A549 (cell line): ENCODE measurements at regions not wholly inside any gene's neighbourhood (a gene's known extent, or its start where the extent isn't known, plus 50 kb on each side); places are given as distances from the start of the nearest gene placed in this dataset.

Experiments used
- ATAC-seq, 2 experiments: fragments of 200-7000 bp in 1 of 2; fragments of >200 bp in 1 of 2; cut with Nextera tagmentation in 1 of 2; cut with Tn5 transposase in 1 of 2; 3 replicates each; pipeline versions ENCODE4 v1.8.0 to v1.9.1; 2018 to 2020; ENCODE audit warnings: mild to moderate bottlenecking in 1 of 2, moderate library complexity in 1 of 2
- CTCF ChIA-PET: fragments of 300-600 bp; sonication (Branson Sonifier 250); formaldehyde crosslinking; extraction: SDS; loops from one replicate; lab custom pipeline; 2021; ENCODE audit warnings: antibody characterized with exemption, inconsistent platforms; lab: Yijun Ruan, JAX
- POLR2A ChIA-PET: fragments of 350-600 bp; formaldehyde crosslinking; extraction: SDS; loops from one replicate; lab custom pipeline; 2021; ENCODE audit warnings: antibody characterized with exemption, inconsistent platforms; lab: Yijun Ruan, JAX
- DNase-seq, 2 experiments: peaks; one replicate each; pipeline versions ENCODE4 v3.0.0 to v3.0.0-alpha.2; 2011 to 2016; ENCODE audit warnings: low read depth in 1 of 2, low spot score in 1 of 2
- FAIRE-seq: peaks from 2 replicates; lab custom pipeline; 2011; peaks lifted over from hg19 to GRCh38; lab: Jason Lieb, UNC
- H3K27ac ChIP-seq, 2 experiments: fragments of >200 bp; sonication (Bioruptor Twin); formaldehyde crosslinking; 3 replicates each; pipeline ENCODE4 v1.5.1; 2016 to 2017
- H3K4me1 ChIP-seq: fragments of >200 bp; sonication (Bioruptor Twin); formaldehyde crosslinking; 3 replicates; pipeline ENCODE4 v1.6.1; 2016
- H3K4me2 ChIP-seq: fragments of >200 bp; sonication (Bioruptor Twin); formaldehyde crosslinking; 3 replicates; pipeline ENCODE4 v1.6.1; 2016
- H3K4me3 ChIP-seq: fragments of >200 bp; sonication (Bioruptor Twin); formaldehyde crosslinking; 3 replicates; pipeline ENCODE4 v1.5.1; 2016
- H3K9me3 ChIP-seq: fragments of >200 bp; sonication (Bioruptor Twin); formaldehyde crosslinking; 3 replicates; pipeline ENCODE4 v1.6.1; 2016
- CBX2 ChIP-seq: fragments of 200-600 bp; sonication (generic); IDR thresholded peaks from 2 replicates; pipeline ENCODE4 v1.6.1; 2016; ENCODE audit warnings: low read depth, mild to moderate bottlenecking, borderline replicate concordance
- CBX8 ChIP-seq: fragments of 200-600 bp; sonication (generic); IDR thresholded peaks from 2 replicates; pipeline ENCODE4 v1.6.1; 2016
- CHD4 ChIP-seq: fragments of 200-600 bp; sonication (generic); IDR thresholded peaks from 2 replicates; pipeline ENCODE4 v1.6.1; 2016; ENCODE audit warnings: antibody characterized with exemption, mild to moderate bottlenecking, borderline replicate concordance
- ESRRA ChIP-seq: fragments of 150-350 bp; IDR thresholded peaks from 2 replicates; pipeline ENCODE4 v1.6.1; 2014; ENCODE audit warnings: mild to moderate bottlenecking, low read length, borderline replicate concordance
- FOSB ChIP-seq: fragments of 250-450 bp; sonication (Bioruptor Pico); IDR thresholded peaks from 2 replicates; pipeline ENCODE4 v1.5.0; 2020; ENCODE audit warnings: mild to moderate bottlenecking, moderate library complexity
- FOSL2 ChIP-seq, 2 experiments: fragments of 450-650 bp in 1 of 2; fragments of >200 bp in 1 of 2; sonication (Bioruptor Twin) in 1 of 2; formaldehyde crosslinking; IDR thresholded peaks; 2 replicates each; pipeline versions ENCODE4 v1.5.0 to v1.6.1; 2016 to 2020; ENCODE audit warnings: mild to moderate bottlenecking in 1 of 2, moderate library complexity in 1 of 2
- HEYL ChIP-seq: fragments of 250-450 bp; sonication (Bioruptor Pico); IDR thresholded peaks from 2 replicates; pipeline ENCODE4 v1.8.0; 2021; ENCODE audit warnings: mild to moderate bottlenecking, moderate library complexity
- JUNB ChIP-seq: fragments of >200 bp; sonication (Bioruptor Twin); formaldehyde crosslinking; IDR thresholded peaks from 2 replicates; pipeline ENCODE4 v1.6.1; 2016
- KDM5A ChIP-seq: fragments of 200-600 bp; sonication (generic); IDR thresholded peaks from 2 replicates; pipeline ENCODE4 v1.6.1; 2016; ENCODE audit warnings: antibody characterized with exemption, mild to moderate bottlenecking
- MAFK ChIP-seq: fragments of 450-650 bp; IDR thresholded peaks from 2 replicates; pipeline ENCODE4 v1.6.1; 2014; ENCODE audit not compliant: partially characterized antibody
- NPAS2 ChIP-seq: fragments of 250-450 bp; sonication (Bioruptor Pico); IDR thresholded peaks from 2 replicates; pipeline ENCODE4 v1.8.0; 2022; ENCODE audit warnings: mild to moderate bottlenecking, moderate library complexity, borderline replicate concordance
- NR3C1 ChIP-seq: fragments of >200 bp; sonication (Bioruptor Twin); formaldehyde crosslinking; IDR thresholded peaks from 3 replicates; pipeline ENCODE4 v1.6.1; 2017
- PHF8 ChIP-seq: fragments of 200-600 bp; sonication (generic); IDR thresholded peaks from 2 replicates; pipeline ENCODE4 v1.6.1; 2016; ENCODE audit warnings: low read depth, mild to moderate bottlenecking, antibody characterized with exemption, moderate library complexity, borderline replicate concordance
- POLR2AphosphoS2 ChIP-seq: conservative IDR thresholded peaks from 2 replicates; pipeline ENCODE4 v1.6.1; 2012; ENCODE audit warnings: low read length, improper control_type of control experiment, inconsistent platforms
- RARB ChIP-seq: fragments of 250-450 bp; sonication (Bioruptor Pico); IDR thresholded peaks from 2 replicates; pipeline ENCODE4 v1.8.0; 2021; ENCODE audit warnings: mild to moderate bottlenecking, moderate library complexity
- RFX5 ChIP-seq: fragments of 450-650 bp; IDR thresholded peaks from 2 replicates; pipeline ENCODE4 v1.7.1; 2014; ENCODE audit warnings: antibody characterized with exemption, mild to moderate bottlenecking, moderate library complexity
- RNF2 ChIP-seq: fragments of 200-600 bp; sonication (generic); IDR thresholded peaks from 2 replicates; pipeline ENCODE4 v1.6.1; 2016; ENCODE audit warnings: low read depth, mild to moderate bottlenecking, antibody characterized with exemption, moderate library complexity, borderline replicate concordance
- TP53 ChIP-seq: fragments of 250-450 bp; sonication (Bioruptor Pico); IDR thresholded peaks from 2 replicates; pipeline ENCODE4 v1.5.0; 2021; ENCODE audit warnings: mild to moderate bottlenecking, moderate library complexity
- WGBS: methylation state at CpG from one replicate; pipeline ENCODE4 v1.1.6; 2017; ENCODE audit errors: missing lambda C conversion rate; 5-methylcytosine and 5-hydroxymethylcytosine counted together
- TF ChIP-seq, protein P1 (sequence below): fragments of >200 bp; sonication (Bioruptor Twin); formaldehyde crosslinking; IDR thresholded peaks from 3 replicates; pipeline ENCODE4 v1.5.1; 2016
- TF ChIP-seq, protein P2 (sequence below): fragments of >200 bp; sonication (Bioruptor Twin); formaldehyde crosslinking; IDR thresholded peaks from 2 replicates; pipeline ENCODE4 v1.6.1; 2016
- TF ChIP-seq, protein P3 (sequence below): fragments of >200 bp; sonication (Bioruptor Twin); formaldehyde crosslinking; IDR thresholded peaks from 3 replicates; pipeline ENCODE4 v1.6.1; 2016

DNA sequence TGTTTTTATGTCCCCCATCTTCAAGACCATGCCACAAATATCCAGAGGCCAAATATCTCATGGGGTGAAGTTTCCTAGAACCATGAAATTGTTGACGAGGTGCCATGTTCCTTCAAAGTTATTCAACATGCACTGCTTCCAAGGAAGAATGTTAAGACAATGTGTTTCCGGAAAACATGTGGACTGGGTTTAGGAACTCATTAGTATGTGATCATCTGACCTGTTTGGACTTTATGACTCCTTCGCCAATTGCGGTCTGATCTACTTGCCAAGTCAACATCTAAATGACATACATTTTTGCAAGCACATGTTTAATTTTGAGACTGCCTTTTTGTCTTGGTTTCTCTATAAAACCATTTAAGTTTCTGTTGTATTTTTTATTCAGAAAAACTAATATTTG is 234.8 kb downstream of the MAF start:
- FAIRE-seq, result no peak

DNA sequence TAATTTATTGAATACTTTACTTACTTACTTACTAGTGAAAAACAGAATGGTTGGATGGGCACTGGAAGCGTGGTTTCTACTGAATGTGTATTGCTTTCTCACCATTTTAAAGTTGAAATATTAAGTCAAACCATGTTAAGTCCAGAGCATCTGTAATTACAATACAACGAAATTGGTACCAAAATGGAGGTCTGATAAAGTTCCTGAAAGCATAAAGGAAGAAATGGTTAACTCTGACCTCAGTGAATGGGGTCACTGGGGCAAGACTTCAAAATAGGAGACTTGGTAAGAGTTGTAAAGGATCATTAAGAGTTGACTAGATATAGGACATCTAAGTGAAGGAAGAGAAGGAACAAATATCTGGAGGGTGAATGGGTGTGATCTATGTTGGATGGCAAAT is 237.1 kb downstream of the MAF start:
- Histone ChIP-seq H3K9me3 (no peaks in the 10 kb centered on the region; the same call in 2 of the 3 replicates), H3K4me3 (no peak overlapping the region), H3K27ac (no peak overlapping the region), H3K4me1 (no peaks in the 10 kb centered on the region), H3K4me2 (no peak overlapping the region)
- ChIA-PET CTCF (interaction anchor here (0.6 kb wide), 1 partner anchor 154 kb away, joined by 4 read pairs; no protein-coding TSS in a partner anchor), POLR2A (no interaction called here)
- no peak for DNase-seq
- WGBS, result 0% methylated on average over 2 of the region's 2 CpGs
- no peak for FAIRE-seq
- no peak for ATAC-seq
- TF ChIP-seq CBX8, result peak; percentile 55; the same call in 1 of the 2 replicates
- TF ChIP-seq RNF2, result 0 out of 2 replicates have a peak, but pooled peaks have one; percentile 52
- TF ChIP-seq KDM5A, result no peak

More for the DNA sequence above, 234.8 kb downstream of the MAF start:
- H3K4me2 ChIP-seq, result no peak overlapping the region
- no peaks in the 10 kb centered on the region; the same call in 2 of the 3 replicates for H3K9me3 ChIP-seq
- H3K4me3 ChIP-seq, result no peak overlapping the region
- ChIA-PET CTCF (no interaction called here), POLR2A (no interaction called here)
- H3K27ac ChIP-seq, result no peak overlapping the region
- H3K4me1 ChIP-seq, result no peaks in the 10 kb centered on the region
- ATAC-seq (no peak), DNase-seq (no peak)
- WGBS, result 34% methylated on average over 4 of the region's 4 CpGs
- TF ChIP-seq NPAS2 (CRISPR knock-in tag) (no peak), POLR2AphosphoS2 (no peak), RNF2 (no peak), CBX2 (no peak), FOSB (no peak)
- TF ChIP-seq, protein P1, sequence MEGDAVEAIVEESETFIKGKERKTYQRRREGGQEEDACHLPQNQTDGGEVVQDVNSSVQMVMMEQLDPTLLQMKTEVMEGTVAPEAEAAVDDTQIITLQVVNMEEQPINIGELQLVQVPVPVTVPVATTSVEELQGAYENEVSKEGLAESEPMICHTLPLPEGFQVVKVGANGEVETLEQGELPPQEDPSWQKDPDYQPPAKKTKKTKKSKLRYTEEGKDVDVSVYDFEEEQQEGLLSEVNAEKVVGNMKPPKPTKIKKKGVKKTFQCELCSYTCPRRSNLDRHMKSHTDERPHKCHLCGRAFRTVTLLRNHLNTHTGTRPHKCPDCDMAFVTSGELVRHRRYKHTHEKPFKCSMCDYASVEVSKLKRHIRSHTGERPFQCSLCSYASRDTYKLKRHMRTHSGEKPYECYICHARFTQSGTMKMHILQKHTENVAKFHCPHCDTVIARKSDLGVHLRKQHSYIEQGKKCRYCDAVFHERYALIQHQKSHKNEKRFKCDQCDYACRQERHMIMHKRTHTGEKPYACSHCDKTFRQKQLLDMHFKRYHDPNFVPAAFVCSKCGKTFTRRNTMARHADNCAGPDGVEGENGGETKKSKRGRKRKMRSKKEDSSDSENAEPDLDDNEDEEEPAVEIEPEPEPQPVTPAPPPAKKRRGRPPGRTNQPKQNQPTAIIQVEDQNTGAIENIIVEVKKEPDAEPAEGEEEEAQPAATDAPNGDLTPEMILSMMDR, result no peak

DNA sequence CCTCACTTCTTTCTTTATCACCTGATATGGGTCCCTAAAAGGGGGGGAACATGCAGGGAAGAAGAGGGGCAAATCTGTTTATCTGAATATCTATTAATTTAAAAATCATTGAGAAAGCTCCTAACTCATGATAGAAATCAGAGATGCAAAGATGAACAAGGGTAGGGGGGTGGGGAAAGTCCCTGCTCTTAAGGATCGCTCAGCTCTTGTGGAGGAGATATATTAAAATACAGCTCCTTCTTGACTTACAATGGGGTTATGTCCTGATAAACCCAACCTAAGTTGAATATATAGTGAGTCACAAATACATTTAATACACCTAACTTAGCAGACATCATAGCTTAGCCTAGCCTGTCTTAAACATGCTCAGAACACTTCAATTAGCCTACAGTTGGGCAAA is 237.5 kb downstream of the MAF start:
- no peak for FAIRE-seq
- Histone ChIP-seq H3K4me3 (no peak overlapping the region), H3K27ac (no peak overlapping the region), H3K4me1 (no peaks in the 10 kb centered on the region), H3K4me2 (no peak overlapping the region), H3K9me3 (no peaks in the 10 kb centered on the region; the same call in 2 of the 3 replicates)
- no peak for ATAC-seq
- ChIA-PET CTCF (no interaction called here), POLR2A (no interaction called here)
- TF ChIP-seq RFX5 (no peak), NR3C1 (no peak), CHD4 (no peak), TP53 (no peak), POLR2AphosphoS2 (no peak), RNF2 (no peak), PHF8 (no peak), MAFK (no peak), ESRRA (no peak), NPAS2 (CRISPR knock-in tag) (no peak), HEYL (CRISPR knock-in tag) (no peak), RARB (CRISPR knock-in tag) (no peak), FOSL2 (IDR thresholded peaks at IDR 0.05) (no peak), FOSL2 (CRISPR knock-in tag; IDR thresholded peaks at IDR 0.05) (no peak), JUNB (no peak)
- TF ChIP-seq, protein P2, sequence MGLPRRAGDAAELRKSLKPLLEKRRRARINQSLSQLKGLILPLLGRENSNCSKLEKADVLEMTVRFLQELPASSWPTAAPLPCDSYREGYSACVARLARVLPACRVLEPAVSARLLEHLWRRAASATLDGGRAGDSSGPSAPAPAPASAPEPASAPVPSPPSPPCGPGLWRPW, result no peak
- TF ChIP-seq, protein P3, sequence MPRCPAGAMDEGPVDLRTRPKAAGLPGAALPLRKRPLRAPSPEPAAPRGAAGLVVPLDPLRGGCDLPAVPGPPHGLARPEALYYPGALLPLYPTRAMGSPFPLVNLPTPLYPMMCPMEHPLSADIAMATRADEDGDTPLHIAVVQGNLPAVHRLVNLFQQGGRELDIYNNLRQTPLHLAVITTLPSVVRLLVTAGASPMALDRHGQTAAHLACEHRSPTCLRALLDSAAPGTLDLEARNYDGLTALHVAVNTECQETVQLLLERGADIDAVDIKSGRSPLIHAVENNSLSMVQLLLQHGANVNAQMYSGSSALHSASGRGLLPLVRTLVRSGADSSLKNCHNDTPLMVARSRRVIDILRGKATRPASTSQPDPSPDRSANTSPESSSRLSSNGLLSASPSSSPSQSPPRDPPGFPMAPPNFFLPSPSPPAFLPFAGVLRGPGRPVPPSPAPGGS, result no peak
- WGBS, result 32% methylated on average over 1 of the region's 1 CpG
- DNase-seq, result no peak
